GM18861 (cell line): ENCODE measurements at regions not wholly inside any gene's neighbourhood (a gene's known extent, or its start where the extent isn't known, plus 50 kb on each side); places are given as distances from the start of the nearest gene placed in this dataset.

Experiments
- ATAC-seq: cut with Tn5 transposase; IDR thresholded peaks from one replicate; pipeline ENCODE4 v1.9.1; 2021; ENCODE audit not compliant: unreplicated experiment

GRCh38 chr18:22040533-22040932 is 128.9 kb upstream of the GATA6 start:
- ATAC-seq: no peak

- no peak for ATAC-seq
These were observed 125.6 kb upstream of the GATA6 start for GRCh38 chr18:22043837-22044236.

- no peak for ATAC-seq
These were observed 124.7 kb upstream of the GATA6 start for GRCh38 chr18:22044474-22045220.

- ATAC-seq: no peak
These were observed 124.0 kb upstream of the GATA6 start for GRCh38 chr18:22045221-22045918.

GRCh38 chr18:22046473-22046872 is 122.9 kb upstream of the GATA6 start:
- ATAC-seq: no peak

- no peak for ATAC-seq
These were observed 121.9 kb upstream of the GATA6 start for GRCh38 chr18:22047485-22047884.

GRCh38 chr18:22048221-22048620 is 121.2 kb upstream of the GATA6 start:
- no peak for ATAC-seq

GRCh38 chr18:22048932-22049615 is 120.3 kb upstream of the GATA6 start:
- ATAC-seq: no peak

- no peak for ATAC-seq
These were observed 116.8 kb upstream of the GATA6 start for GRCh38 chr18:22052405-22053105.

- no peak for ATAC-seq
These were observed 113.7 kb upstream of the GATA6 start for GRCh38 chr18:22055466-22056238.

- ATAC-seq: no peak
These were observed 112.4 kb upstream of the GATA6 start for GRCh38 chr18:22056950-22057349.

- ATAC-seq: no peak
These were observed 111.4 kb upstream of the GATA6 start for GRCh38 chr18:22057908-22058527.

GRCh38 chr18:22060361-22060760 is 109.0 kb upstream of the GATA6 start:
- ATAC-seq: no peak

GRCh38 chr18:22063102-22063501 is 106.3 kb upstream of the GATA6 start:
- no peak for ATAC-seq

GRCh38 chr18:22063672-22064071 is 105.7 kb upstream of the GATA6 start:
- ATAC-seq: no peak

GRCh38 chr18:22064581-22064980 is 104.8 kb upstream of the GATA6 start:
- ATAC-seq: no peak

- ATAC-seq: no peak
These were observed 104.1 kb upstream of the GATA6 start for GRCh38 chr18:22065311-22065710.

- ATAC-seq: no peak
These were observed 103.3 kb upstream of the GATA6 start for GRCh38 chr18:22066083-22066485.

GRCh38 chr18:22067109-22067508 is 102.3 kb upstream of the GATA6 start:
- ATAC-seq: no peak

- ATAC-seq: no peak
These were observed 101.7 kb upstream of the GATA6 start for GRCh38 chr18:22067682-22068081.
